RWPE2 (cell line): ENCODE measurements at regions not wholly inside any gene's neighbourhood (a gene's known extent, or its start where the extent isn't known, plus 50 kb on each side); places are given as distances from the start of the nearest gene placed in this dataset.
"Not testable (repeated sequence)": the region's sequence is repeated elsewhere in the genome, so short reads cannot be mapped to it uniquely, and the experiment has no call there.

Source experiments
- ATAC-seq: fragments of 200-7000 bp; cut with Tn5 transposase; 3 replicates; pipeline ENCODE4 v1.9.1; 2021; ENCODE audit warnings: low read depth
- DNase-seq: peaks from one replicate; pipeline ENCODE4 v3.0.0-alpha.2; 2020; ENCODE audit warnings: low spot score
- H3K27ac ChIP-seq: fragments of 450-650 bp; 2 replicates; pipeline ENCODE4 v1.5.1; 2017; ENCODE audit warnings: mild to moderate bottlenecking; ENCODE audit not compliant: poor library complexity, severe bottlenecking
- H3K27me3 ChIP-seq: fragments of 250-450 bp; sonication (Bioruptor Pico); 2 replicates; pipeline ENCODE4 v1.5.1; 2021; ENCODE audit warnings: mild to moderate bottlenecking, moderate library complexity; ENCODE audit not compliant: insufficient read depth, poor library complexity, severe bottlenecking
- H3K36me3 ChIP-seq: fragments of 250-450 bp; sonication (Bioruptor Pico); 2 replicates; pipeline ENCODE4 v1.5.1; 2020; ENCODE audit warnings: low read depth, mild to moderate bottlenecking, moderate library complexity
- H3K4me1 ChIP-seq: fragments of 250-450 bp; sonication (Bioruptor Pico); 2 replicates; pipeline ENCODE4 v1.5.1; 2021; ENCODE audit warnings: mild to moderate bottlenecking, moderate library complexity; ENCODE audit not compliant: insufficient read depth, poor library complexity, severe bottlenecking
- H3K4me3 ChIP-seq: fragments of 250-450 bp; sonication (Bioruptor Pico); 2 replicates; pipeline ENCODE4 v1.5.1; 2021; ENCODE audit warnings: mild to moderate bottlenecking, moderate library complexity; ENCODE audit not compliant: severe bottlenecking
- H3K9me3 ChIP-seq: fragments of 250-450 bp; sonication (Bioruptor Pico); 2 replicates; pipeline ENCODE4 v1.5.1; 2021; ENCODE audit warnings: mild to moderate bottlenecking, moderate library complexity; ENCODE audit not compliant: severe bottlenecking
- TF ChIP-seq, protein P1 (sequence below): fragments of 450-650 bp; IDR thresholded peaks from one replicate; pipeline ENCODE4 v1.5.1; 2017; ENCODE audit warnings: mild to moderate bottlenecking, moderate library complexity; ENCODE audit not compliant: poor library complexity, severe bottlenecking

GRCh38 chr20:40954521-40955165 lies 74.0 kb upstream of the TOP1 start:
- TF ChIP-seq, protein P1, sequence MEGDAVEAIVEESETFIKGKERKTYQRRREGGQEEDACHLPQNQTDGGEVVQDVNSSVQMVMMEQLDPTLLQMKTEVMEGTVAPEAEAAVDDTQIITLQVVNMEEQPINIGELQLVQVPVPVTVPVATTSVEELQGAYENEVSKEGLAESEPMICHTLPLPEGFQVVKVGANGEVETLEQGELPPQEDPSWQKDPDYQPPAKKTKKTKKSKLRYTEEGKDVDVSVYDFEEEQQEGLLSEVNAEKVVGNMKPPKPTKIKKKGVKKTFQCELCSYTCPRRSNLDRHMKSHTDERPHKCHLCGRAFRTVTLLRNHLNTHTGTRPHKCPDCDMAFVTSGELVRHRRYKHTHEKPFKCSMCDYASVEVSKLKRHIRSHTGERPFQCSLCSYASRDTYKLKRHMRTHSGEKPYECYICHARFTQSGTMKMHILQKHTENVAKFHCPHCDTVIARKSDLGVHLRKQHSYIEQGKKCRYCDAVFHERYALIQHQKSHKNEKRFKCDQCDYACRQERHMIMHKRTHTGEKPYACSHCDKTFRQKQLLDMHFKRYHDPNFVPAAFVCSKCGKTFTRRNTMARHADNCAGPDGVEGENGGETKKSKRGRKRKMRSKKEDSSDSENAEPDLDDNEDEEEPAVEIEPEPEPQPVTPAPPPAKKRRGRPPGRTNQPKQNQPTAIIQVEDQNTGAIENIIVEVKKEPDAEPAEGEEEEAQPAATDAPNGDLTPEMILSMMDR, result no peak

DNA sequence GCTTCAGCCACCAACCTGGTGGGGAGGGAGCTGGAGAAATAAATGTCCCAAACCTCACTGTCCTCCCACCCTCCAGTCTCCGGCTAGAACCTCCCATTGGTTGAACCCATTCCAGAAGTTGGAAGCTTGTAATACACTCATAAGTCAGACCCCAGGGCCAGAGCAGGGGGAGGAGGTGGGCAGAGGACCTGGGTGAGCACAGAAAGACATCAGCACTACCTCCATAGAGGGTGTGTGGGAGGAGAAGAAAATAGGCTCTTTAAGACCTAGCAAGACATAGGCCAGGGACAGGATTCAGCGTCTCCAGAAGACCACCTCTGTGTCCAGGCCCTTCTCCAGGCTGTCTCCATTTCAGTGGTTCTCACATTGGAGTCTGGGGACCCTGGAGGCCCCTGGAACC lies 73.3 kb upstream of the TOP1 start:
- DNase-seq (peak; percentile 60), ATAC-seq (no peak)
- TF ChIP-seq, protein P1, result no peak

More at GRCh38 chr20:40954521-40955165, 74.0 kb upstream of the TOP1 start:
- H3K4me1 ChIP-seq, result no peaks in the 10 kb centered on the region
- no peaks in the 10 kb centered on the region for H3K27me3 ChIP-seq
- H3K27ac ChIP-seq, result no peak overlapping the region
- DNase-seq (peak; percentile 66), ATAC-seq (no peak)
- no peaks in the 10 kb centered on the region for H3K36me3 ChIP-seq
- no peak overlapping the region for H3K4me3 ChIP-seq
- no peaks in the 10 kb centered on the region for H3K9me3 ChIP-seq

DNA sequence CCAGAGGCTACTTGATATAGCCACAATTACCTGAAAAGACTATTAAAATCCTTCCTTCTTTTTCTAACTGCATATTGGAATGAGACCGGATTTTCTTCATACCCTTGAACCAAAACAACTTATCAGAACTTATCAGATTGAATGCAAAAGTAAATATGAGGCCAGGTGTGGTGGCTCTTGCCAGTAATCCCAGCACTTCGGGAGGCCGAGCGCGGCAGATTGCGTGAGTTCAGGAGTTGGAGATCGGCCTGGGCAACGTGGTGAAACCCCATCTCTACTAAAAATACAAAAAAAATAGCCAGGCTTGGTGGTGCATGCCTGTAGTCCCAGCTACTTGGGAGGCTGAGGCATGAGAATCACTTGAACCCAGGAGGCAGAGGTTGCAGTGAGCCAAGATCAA lies 72.8 kb upstream of the TOP1 start:
- ATAC-seq, H3K36me3 ChIP-seq, H3K27me3 ChIP-seq, H3K4me1 ChIP-seq, H3K27ac ChIP-seq, H3K9me3 ChIP-seq, H3K4me3 ChIP-seq: not testable (repeated sequence)
- peak; percentile 56 for DNase-seq

More for the DNA sequence above, 73.3 kb upstream of the TOP1 start:
- no peaks in the 10 kb centered on the region for H3K27me3 ChIP-seq
- no peak overlapping the region for H3K4me3 ChIP-seq
- H3K9me3 ChIP-seq, result no peaks in the 10 kb centered on the region
- no peak overlapping the region for H3K27ac ChIP-seq
- H3K4me1 ChIP-seq, result no peaks in the 10 kb centered on the region
- H3K36me3 ChIP-seq, result no peaks in the 10 kb centered on the region

GRCh38 chr20:40956542-40957264 lies 71.9 kb upstream of the TOP1 start:
- Histone ChIP-seq H3K9me3 (no peaks in the 10 kb centered on the region), H3K4me1 (peaks cover 4% of the 10 kb centered on the region), H3K27ac (no peak overlapping the region), H3K27me3 (no peaks in the 10 kb centered on the region), H3K36me3 (no peaks in the 10 kb centered on the region), H3K4me3 (no peak overlapping the region)
- ATAC-seq (no peak), DNase-seq (peak; percentile 72)
- TF ChIP-seq, protein P1, result no peak

DNA sequence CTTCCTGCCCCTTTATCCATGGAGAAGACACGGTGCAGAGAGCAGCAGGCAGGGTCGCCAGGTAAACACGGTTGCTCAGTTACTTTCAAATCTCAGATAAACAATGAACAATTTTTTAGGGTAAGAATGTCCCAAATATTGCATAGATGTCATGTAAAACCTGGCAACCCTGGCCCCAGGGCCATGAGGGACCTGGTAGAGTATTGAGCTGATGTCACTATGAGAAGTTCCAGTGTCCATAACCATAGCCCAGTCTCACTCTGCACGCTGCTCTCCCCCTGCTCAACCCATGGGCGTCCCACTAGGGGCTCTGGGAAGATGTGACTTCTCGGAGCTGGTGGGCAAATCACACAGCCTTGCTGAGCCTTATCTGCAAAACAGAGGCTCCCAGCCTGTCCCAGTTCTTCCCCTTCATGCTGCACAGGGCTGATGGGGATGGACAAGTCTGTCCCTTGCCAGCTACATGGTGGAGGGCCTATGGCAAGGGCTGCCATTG lies 71.3 kb upstream of the TOP1 start:
- DNase-seq (peak; percentile 65), ATAC-seq (no peak)
- Histone ChIP-seq H3K4me1 (peaks cover 8% of the 10 kb centered on the region), H3K27me3 (no peaks in the 10 kb centered on the region), H3K36me3 (no peaks in the 10 kb centered on the region), H3K9me3 (no peaks in the 10 kb centered on the region), H3K27ac (no peak overlapping the region), H3K4me3 (no peak overlapping the region)
- TF ChIP-seq, protein P1, result no peak
